H9 (cell line): ENCODE measurements at regions not wholly inside any gene's neighbourhood (a gene's known extent, or its start where the extent isn't known, plus 50 kb on each side); places are given as distances from the start of the nearest gene placed in this dataset.

ENCODE experiments used
- DNase-seq: peaks from one replicate; pipeline ENCODE4 v3.0.0-alpha.2; 2017
- H2AFZ ChIP-seq: one replicate; pipeline ENCODE4 v1.6.1; 2013; ENCODE audit warnings: mild to moderate bottlenecking, low read length, control low read depth, moderate library complexity
- H2AK5ac ChIP-seq: 2 replicates; pipeline ENCODE4 v1.6.1; 2013; ENCODE audit warnings: low read length, control low read depth, mixed read lengths; ENCODE audit not compliant: insufficient read length
- H2BK120ac ChIP-seq: one replicate; pipeline ENCODE4 v1.6.1; 2013; ENCODE audit warnings: low read depth, mild to moderate bottlenecking, low read length, control low read depth, inconsistent platforms; ENCODE audit not compliant: poor library complexity, severe bottlenecking
- H2BK12ac ChIP-seq: 2 replicates; pipeline ENCODE4 v1.6.1; 2013; ENCODE audit warnings: low read length, control low read depth, mixed read lengths, low read depth; ENCODE audit not compliant: insufficient read length
- H2BK15ac ChIP-seq: 2 replicates; pipeline ENCODE4 v1.6.1; 2013; ENCODE audit warnings: low read depth, low read length, control low read depth
- H2BK20ac ChIP-seq: one replicate; pipeline ENCODE4 v1.6.1; 2013; ENCODE audit warnings: low read depth, mild to moderate bottlenecking, low read length, control low read depth, inconsistent platforms; ENCODE audit not compliant: poor library complexity, severe bottlenecking
- H2BK5ac ChIP-seq: 2 replicates; pipeline ENCODE4 v1.6.1; 2013; ENCODE audit warnings: low read length, control low read depth, mixed read lengths; ENCODE audit not compliant: insufficient read length
- H3K14ac ChIP-seq: 2 replicates; pipeline ENCODE4 v1.6.1; 2013; ENCODE audit warnings: low read length, control low read depth; ENCODE audit not compliant: insufficient read depth
- H3K18ac ChIP-seq: 2 replicates; pipeline ENCODE4 v1.6.1; 2013; ENCODE audit warnings: low read depth, mild to moderate bottlenecking, mixed read lengths, low read length, control low read depth; ENCODE audit not compliant: insufficient read length
- H3K23ac ChIP-seq: 2 replicates; pipeline ENCODE4 v1.6.1; 2013; ENCODE audit warnings: low read length, control low read depth, mixed read lengths, low read depth; ENCODE audit not compliant: insufficient read length
- H3K23me2 ChIP-seq: 2 replicates; pipeline ENCODE4 v1.6.1; 2013; ENCODE audit warnings: low read depth, mild to moderate bottlenecking, mixed read lengths, low read length, control low read depth; ENCODE audit not compliant: insufficient read length, poor library complexity, severe bottlenecking
- H3K27ac ChIP-seq: 2 replicates; pipeline ENCODE4 v1.5.1; 2013; ENCODE audit warnings: low read length, control low read depth, mixed read lengths, low read depth; ENCODE audit not compliant: insufficient read length
- H3K27me3 ChIP-seq: 2 replicates; pipeline ENCODE4 v1.6.1; 2013; ENCODE audit warnings: low read length, control low read depth, inconsistent platforms; ENCODE audit not compliant: insufficient read depth
- H3K4ac ChIP-seq: 2 replicates; pipeline ENCODE4 v1.6.1; 2013; ENCODE audit warnings: low read depth, mild to moderate bottlenecking, control low read depth, inconsistent platforms, low read length, moderate library complexity
- H3K4me1 ChIP-seq: 2 replicates; pipeline ENCODE4 v1.6.1; 2013; ENCODE audit warnings: low read length, control low read depth, inconsistent platforms; ENCODE audit not compliant: insufficient read depth
- H3K4me2 ChIP-seq: 2 replicates; pipeline ENCODE4 v1.6.1; 2013; ENCODE audit warnings: low read length, control low read depth, mixed read lengths; ENCODE audit not compliant: insufficient read length, insufficient read depth
- H3K56ac ChIP-seq: 2 replicates; pipeline ENCODE4 v1.6.1; 2013; ENCODE audit warnings: low read depth, mild to moderate bottlenecking, mixed read lengths, low read length, control low read depth; ENCODE audit not compliant: insufficient read length
- H3K79me1 ChIP-seq: 2 replicates; pipeline ENCODE4 v1.6.1; 2013; ENCODE audit warnings: low read depth, mild to moderate bottlenecking, moderate library complexity, low read length, control low read depth, inconsistent platforms; ENCODE audit not compliant: insufficient read depth, poor library complexity, severe bottlenecking
- H3K79me2 ChIP-seq: 2 replicates; pipeline ENCODE4 v1.6.1; 2013; ENCODE audit warnings: low read length, control low read depth, inconsistent platforms; ENCODE audit not compliant: insufficient read depth
- H3K9ac ChIP-seq: 2 replicates; pipeline ENCODE4 v1.6.1; 2013; ENCODE audit warnings: low read length, control low read depth, mixed read lengths; ENCODE audit not compliant: insufficient read length; ENCODE audit errors: extremely low read depth
- H3K9me3 ChIP-seq: one replicate; pipeline ENCODE4 v1.6.1; 2013; ENCODE audit warnings: low read depth, low read length, inconsistent platforms; ENCODE audit not compliant: control insufficient read depth
- H3T11ph ChIP-seq: one replicate; pipeline ENCODE4 v1.6.1; 2013; ENCODE audit warnings: mild to moderate bottlenecking, low read length, control low read depth, inconsistent platforms
- H4K20me1 ChIP-seq: one replicate; pipeline ENCODE4 v1.6.1; 2013; ENCODE audit not compliant: control insufficient read depth, insufficient read length, insufficient read depth
- H4K5ac ChIP-seq: 2 replicates; pipeline ENCODE4 v1.6.1; 2013; ENCODE audit warnings: low read depth, mild to moderate bottlenecking, mixed read lengths, low read length, control low read depth; ENCODE audit not compliant: insufficient read length
- H4K8ac ChIP-seq: replicated peaks from 2 replicates; pipeline ENCODE4 v1.6.1; 2013; ENCODE audit warnings: low read length, control low read depth, mixed read lengths, low read depth; ENCODE audit not compliant: insufficient read length
- H4K91ac ChIP-seq: 2 replicates; pipeline ENCODE4 v1.6.1; 2013; ENCODE audit warnings: low read depth, mild to moderate bottlenecking, moderate library complexity, mixed read lengths, low read length, control low read depth; ENCODE audit not compliant: insufficient read length
- H3K27ac Mint-ChIP-seq, 3 experiments: 2 replicates in 2 of 3; 3 replicates in 1 of 3; pipeline ENCODE4 v1.8.0; 2020 to 2021; ENCODE audit warnings: mixed read lengths in 3 of 3, mild to moderate bottlenecking in 1 of 3, moderate library complexity in 1 of 3
- H3K27me3 Mint-ChIP-seq: 2 replicates; pipeline ENCODE4 v1.8.0; 2021; ENCODE audit warnings: low read depth, mild to moderate bottlenecking, moderate library complexity, mixed read lengths
- H3K36me3 Mint-ChIP-seq, 3 experiments: 2 replicates in 2 of 3; 3 replicates in 1 of 3; pipeline ENCODE4 v1.8.0; 2020 to 2021; ENCODE audit warnings: low read depth in 3 of 3, mixed read lengths in 3 of 3; ENCODE audit not compliant: insufficient read depth in 1 of 3
- H3K4me1 Mint-ChIP-seq, 2 experiments: 2 replicates each; pipeline ENCODE4 v1.8.0; 2020; ENCODE audit warnings: mixed read lengths in 2 of 2
- H3K4me3 Mint-ChIP-seq, 2 experiments: 2 replicates in 1 of 2; 3 replicates in 1 of 2; pipeline ENCODE4 v1.8.0; 2020 to 2021; ENCODE audit warnings: mild to moderate bottlenecking in 2 of 2, mixed read lengths in 2 of 2, moderate library complexity in 1 of 2
- H3K9me3 Mint-ChIP-seq, 2 experiments: 2 replicates in 1 of 2; 3 replicates in 1 of 2; pipeline ENCODE4 v1.8.0; 2020; ENCODE audit warnings: mild to moderate bottlenecking in 2 of 2, mixed read lengths in 2 of 2, moderate library complexity in 1 of 2
- CTCF ChIP-seq: fragments of 200-600 bp; sonication (generic); conservative IDR thresholded peaks from 3 replicates; pipeline ENCODE4 v1.8.0; 2021; ENCODE audit warnings: antibody characterized with exemption, mild to moderate bottlenecking
- WGBS: extraction: QIAGEN DNeasy Blood & Tissue Kit; methylation state at CpG from one replicate; pipeline ENCODE4 v1.1.7; 2013; ENCODE audit warnings: missing lambda C conversion rate, low lambda C conversion rate, mixed read lengths; ENCODE audit not compliant: insufficient read length; ENCODE audit errors: extremely low coverage; 5-methylcytosine and 5-hydroxymethylcytosine counted together

- Histone ChIP-seq H2BK15ac (no peak overlapping the region), H3K4ac (no peak overlapping the region), H3K23ac (no peak overlapping the region), H3K9ac (no peak overlapping the region), H2BK20ac (no peak overlapping the region), H2BK120ac (no peak overlapping the region), H3K9me3 (no peaks in the 10 kb centered on the region), H2BK12ac (no peak overlapping the region), H3K56ac (no peak overlapping the region), H2AFZ (no peak overlapping the region), H4K5ac (no peak overlapping the region), H3K14ac (no peak overlapping the region), H4K91ac (no peak overlapping the region), H3K18ac (no peak overlapping the region), H2AK5ac (no peak overlapping the region), H3K27ac (no peak overlapping the region), H3K4me2 (no peak overlapping the region), H3K79me1 (no peaks in the 10 kb centered on the region), H4K8ac (no peak overlapping the region), H2BK5ac (no peak overlapping the region), H3K79me2 (no peaks in the 10 kb centered on the region), H3K27me3 (no peaks in the 10 kb centered on the region; the same call in 1 of the 2 replicates), H3T11ph (no peak overlapping the region), H3K4me1 (peaks cover 10% of the 10 kb centered on the region; the same call in 1 of the 2 replicates), H4K20me1 (no peaks in the 10 kb centered on the region), H3K23me2 (no peaks in the 10 kb centered on the region)
- DNase-seq, result no peak
- Mint-ChIP-seq H3K9me3 (no peaks in the 10 kb centered on the region), H3K27ac (no peak overlapping the region), H3K4me1 (peaks cover 27 to 30% of the 10 kb centered on the region in 2 experiments), H3K27me3 (peaks cover 9% of the 10 kb centered on the region; the same call in 1 of the 2 replicates), H3K36me3 (no peaks in the 10 kb centered on the region), H3K4me3 (no peak overlapping the region)
- no CpG with 5 or more reads among the region's 4 CpGs for WGBS
- TF ChIP-seq CTCF, result no peak
These were observed 90.8 kb upstream of the LGALSL start for GRCh38 chr2:64363140-64363539.
